ENCODE measurements at regions not wholly inside any gene's neighbourhood (a gene's known extent, or its start where the extent isn't known, plus 50 kb on each side); places are given as distances from the start of the nearest gene placed in this dataset.
"Not testable (repeated sequence)": the region's sequence is repeated elsewhere in the genome, so short reads cannot be mapped to it uniquely, and the experiment has no call there.

GRCh38 chr10:86579883-86580520 is 58.4 kb upstream of the WAPL start:
- DNase-seq, result no peak

GRCh38 chr10:86580521-86580891 is 58.9 kb upstream of the WAPL start:
- no peak for DNase-seq

- no peak for DNase-seq
Measured at GRCh38 chr10:86583983-86584382, 62.4 kb upstream of the WAPL start.

GRCh38 chr10:86585037-86585929 is 63.7 kb upstream of the WAPL start:
- DNase-seq, result peak; percentile 13 to 25

- DNase-seq, result no peak
Measured at GRCh38 chr10:86586516-86586915, 64.9 kb upstream of the WAPL start.

- DNase-seq, result not testable (repeated sequence)
Measured at GRCh38 chr10:86588781-86589180, 65.6 kb upstream of the OPN4 start.

- DNase-seq, result no peak
Measured at GRCh38 chr10:86591436-86591835, 62.9 kb upstream of the OPN4 start.

- peak in 1 of 2 experiments; percentile 10 for DNase-seq
Measured at GRCh38 chr10:86592413-86592812, 61.9 kb upstream of the OPN4 start.

DNA sequence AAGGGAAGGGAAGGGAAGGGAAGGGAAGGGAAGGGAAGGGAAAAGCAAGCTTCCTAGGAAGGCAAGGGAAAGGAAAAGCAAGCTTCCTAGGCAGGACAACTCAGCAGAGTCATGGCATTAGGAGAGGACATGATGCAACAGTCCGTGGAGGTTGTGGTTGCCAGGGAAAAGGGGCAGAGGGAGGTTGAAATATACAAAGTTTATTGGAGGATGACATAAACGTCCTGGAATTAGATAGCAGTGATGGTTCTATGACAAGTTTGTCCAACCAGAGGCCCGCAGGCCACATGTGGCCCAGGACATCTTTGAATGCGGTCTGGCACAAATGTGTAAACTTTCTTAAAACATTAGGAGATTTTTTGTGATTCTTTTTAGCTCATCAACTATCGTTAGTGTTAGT is 59.8 kb upstream of the OPN4 start:
- no peak for DNase-seq

DNA sequence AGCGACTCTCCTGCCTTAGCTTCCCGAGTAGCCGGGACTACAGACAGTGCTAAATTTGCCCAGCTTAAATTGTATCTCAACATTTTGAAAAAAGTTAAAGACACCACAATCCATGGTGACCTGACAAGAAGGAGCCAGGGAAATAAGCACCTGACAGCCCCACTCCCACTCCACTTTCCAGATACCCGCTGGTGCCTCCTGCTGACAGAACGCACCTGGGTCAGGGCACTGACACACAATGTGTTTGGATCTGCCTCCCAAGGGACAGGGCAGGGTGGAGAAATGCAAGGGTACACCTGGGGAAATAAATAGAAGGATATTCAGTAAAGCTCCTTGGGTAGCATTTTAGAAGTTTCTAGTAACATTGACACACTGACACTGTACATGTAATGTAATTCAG is 58.9 kb upstream of the OPN4 start:
- no peak for DNase-seq

GRCh38 chr10:86596266-86596665 is 58.1 kb upstream of the OPN4 start:
- no peak for DNase-seq

DNA sequence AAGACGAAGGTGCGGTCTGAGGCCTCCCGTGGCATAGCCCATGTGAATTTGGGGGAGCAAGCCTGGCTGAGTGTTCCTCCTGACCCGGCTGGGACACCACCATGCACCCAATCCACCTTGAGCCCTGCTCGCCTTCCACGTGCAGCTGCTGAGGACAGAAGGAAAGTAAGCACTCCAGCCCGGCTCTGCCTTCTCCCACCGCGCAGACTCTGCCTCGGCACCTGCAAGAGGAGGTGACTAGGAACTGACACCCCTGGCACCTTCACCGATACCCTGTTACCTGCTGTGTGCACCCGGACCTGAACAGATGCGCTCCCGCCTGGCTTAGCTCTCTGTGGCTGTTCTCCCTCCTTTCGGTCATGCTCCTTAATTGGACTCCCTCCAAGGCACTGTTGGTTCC is 57.0 kb upstream of the OPN4 start:
- no peak for DNase-seq

DNA sequence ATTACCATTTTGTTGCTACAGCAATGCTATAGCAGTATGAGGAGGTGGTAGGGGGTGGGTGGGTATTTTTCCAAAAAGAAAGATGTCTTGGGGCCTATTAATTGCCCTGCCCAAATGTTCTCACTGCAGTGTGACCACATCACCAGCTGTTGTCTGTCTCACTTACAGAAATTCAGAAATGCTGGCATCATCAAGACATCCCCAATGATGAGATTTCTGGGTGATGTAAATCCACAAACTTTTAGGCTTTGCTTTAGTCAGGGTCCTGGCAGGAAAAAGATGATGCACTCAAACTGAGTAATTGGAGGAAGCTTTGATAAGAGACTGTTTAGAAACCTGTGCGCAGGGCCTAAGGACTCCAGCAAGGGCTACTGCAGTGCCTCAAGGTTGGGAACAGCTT is 56.2 kb upstream of the OPN4 start:
- DNase-seq, result peak in 1 of 2 experiments; percentile 10

DNA sequence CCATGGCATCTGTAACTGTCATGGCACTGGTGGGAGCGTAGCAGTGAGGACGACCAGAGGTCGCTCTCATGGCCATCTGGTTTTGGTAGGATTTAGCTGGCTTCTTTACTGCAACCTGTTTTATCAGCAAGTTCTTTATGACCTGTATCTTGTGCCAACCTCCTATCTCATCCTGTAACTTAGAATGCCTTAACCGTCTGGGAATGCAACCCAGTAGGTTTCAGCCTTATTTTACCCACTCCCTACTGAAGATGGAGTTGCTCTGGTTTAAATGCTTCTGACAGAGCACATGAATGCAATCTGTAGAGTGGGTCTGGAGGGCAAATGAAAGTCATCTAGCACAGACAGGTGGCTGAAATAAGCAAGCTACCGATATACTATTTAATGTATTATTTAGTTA is 55.3 kb upstream of the OPN4 start:
- DNase-seq, result peak in 1 of 2 experiments; percentile 17

GRCh38 chr10:86599729-86600128 is 54.6 kb upstream of the OPN4 start:
- DNase-seq, result no peak

DNA sequence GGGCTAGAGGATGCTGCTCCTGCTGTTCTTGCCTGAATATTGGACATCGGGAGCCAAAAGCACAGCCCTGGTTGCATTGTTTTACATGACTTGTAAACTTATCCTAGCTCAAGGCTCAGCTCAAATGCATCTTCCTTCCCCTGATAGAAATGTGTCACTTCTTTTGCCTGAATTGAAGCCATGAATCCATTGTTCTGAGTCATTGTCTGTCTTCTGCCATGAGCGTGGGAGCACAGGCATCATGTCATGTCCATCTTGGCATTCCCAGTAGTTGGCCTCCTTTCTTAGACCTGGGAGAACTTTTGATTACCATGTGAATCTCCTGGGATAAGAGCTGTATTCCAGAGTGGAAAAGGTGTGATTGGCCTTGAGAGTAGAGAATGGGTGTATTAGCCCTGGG is 54.1 kb upstream of the OPN4 start:
- no peak for DNase-seq

- DNase-seq, result no peak
Measured at GRCh38 chr10:86601956-86602602, 52.3 kb upstream of the OPN4 start.

DNA sequence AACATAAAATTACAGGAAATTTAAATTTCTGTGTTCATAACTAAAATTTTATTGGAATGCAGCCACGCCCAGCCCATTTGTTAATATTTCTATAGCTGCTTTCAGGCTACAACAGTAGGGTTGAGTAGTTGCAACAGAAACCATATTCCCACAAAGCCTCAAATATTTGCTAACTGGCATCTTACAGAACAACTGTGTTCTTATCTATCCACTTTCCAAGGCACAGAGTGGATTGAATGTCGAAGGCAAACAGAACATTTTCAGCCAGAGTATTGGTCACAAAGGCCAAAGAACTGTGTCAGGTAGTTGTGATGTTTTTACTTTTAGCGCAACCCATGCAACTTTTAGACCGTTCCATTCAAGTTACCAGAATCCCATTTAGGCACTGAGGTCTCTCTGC is 51.1 kb upstream of the OPN4 start:
- DNase-seq, result no peak
